ENCODE measurements at regions not wholly inside any gene's neighbourhood (a gene's known extent, or its start where the extent isn't known, plus 50 kb on each side); places are given as distances from the start of the nearest gene placed in this dataset.

GRCh38 chr3:30435861-30436331, 170.5 kb upstream of the TGFBR2 start:
- TF ChIP-seq NR2C2 (CRISPR knock-in tag; IDR thresholded peaks at IDR 0.05) (no peak), ATF6 (CRISPR knock-in tag; IDR thresholded peaks at IDR 0.05) (no peak), STAT6 (CRISPR knock-in tag; conservative IDR thresholded peaks at IDR 0.05; ENCODE audit: low read depth) (no peak), MAX (CRISPR knock-in tag; IDR thresholded peaks at IDR 0.05) (no peak), ZBTB43 (CRISPR knock-in tag; IDR thresholded peaks at IDR 0.05) (no peak)
